Spinal cord (tissue), 9 donors: ENCODE measurements at regions not wholly inside any gene's neighbourhood (a gene's known extent, or its start where the extent isn't known, plus 50 kb on each side); places are given as distances from the start of the nearest gene placed in this dataset.
"Not testable (repeated sequence)": the region's sequence is repeated elsewhere in the genome, so short reads cannot be mapped to it uniquely, and the experiment has no call there.

Experiments
- DNase-seq, 6 donors: peaks; one replicate each; pipeline versions ENCODE4 v3.0.0 to v3.0.0-alpha.2; 2013 to 2015; ENCODE audit warnings: low spot score in 6 of 6, low read depth in 4 of 6
- H3K27ac ChIP-seq: one replicate; pipeline ENCODE4 v1.5.1; 2013; ENCODE audit warnings: low read depth, low read length, control low read depth
- H3K27me3 ChIP-seq: one replicate; pipeline ENCODE4 v1.6.1; 2013; ENCODE audit warnings: low read length; ENCODE audit not compliant: control insufficient read depth, insufficient read depth
- H3K36me3 ChIP-seq: one replicate; pipeline ENCODE4 v1.6.1; 2013; ENCODE audit warnings: low read length; ENCODE audit not compliant: control insufficient read depth, insufficient read depth
- H3K4me1 ChIP-seq: one replicate; pipeline ENCODE4 v1.6.1; 2013; ENCODE audit warnings: low read length; ENCODE audit not compliant: control insufficient read depth, insufficient read depth
- H3K4me3 ChIP-seq: one replicate; pipeline ENCODE4 v1.5.1; 2013; ENCODE audit warnings: low read depth, low read length, control low read depth
- H3K9me3 ChIP-seq: one replicate; pipeline ENCODE4 v1.6.1; 2013; ENCODE audit warnings: low read length; ENCODE audit not compliant: control insufficient read depth, insufficient read depth
- WGBS: methylation state at CpG from one replicate; pipeline ENCODE4 v1.1.5; 2013; ENCODE audit warnings: missing lambda C conversion rate; ENCODE audit not compliant: insufficient coverage; 5-methylcytosine and 5-hydroxymethylcytosine counted together
- donor health status: healthy.

DNA sequence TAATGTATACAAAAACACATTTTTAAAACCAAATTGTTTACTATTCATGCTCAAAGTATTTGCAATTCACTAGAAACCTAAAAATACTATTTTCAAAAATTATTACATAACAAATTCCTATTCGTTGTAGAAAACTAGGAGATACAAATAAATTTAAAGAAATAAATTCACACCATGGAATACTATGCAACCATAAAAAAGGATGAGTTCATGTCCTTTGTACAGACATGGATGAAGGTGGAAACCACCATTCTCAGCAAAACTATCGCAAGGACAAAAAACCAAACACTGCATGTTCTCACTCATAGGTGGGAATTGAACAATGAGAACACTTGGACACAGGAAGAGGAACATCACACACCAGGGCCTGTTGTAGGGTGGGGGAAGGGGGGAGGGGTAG is 201.2 kb upstream of the MCHR2 start:
- not testable (repeated sequence) for DNase-seq, H3K27me3 ChIP-seq, H3K9me3 ChIP-seq, H3K27ac ChIP-seq, H3K4me1 ChIP-seq, H3K36me3 ChIP-seq, H3K4me3 ChIP-seq
- WGBS = no CpG with 5 or more reads among the region's 2 CpGs

DNA sequence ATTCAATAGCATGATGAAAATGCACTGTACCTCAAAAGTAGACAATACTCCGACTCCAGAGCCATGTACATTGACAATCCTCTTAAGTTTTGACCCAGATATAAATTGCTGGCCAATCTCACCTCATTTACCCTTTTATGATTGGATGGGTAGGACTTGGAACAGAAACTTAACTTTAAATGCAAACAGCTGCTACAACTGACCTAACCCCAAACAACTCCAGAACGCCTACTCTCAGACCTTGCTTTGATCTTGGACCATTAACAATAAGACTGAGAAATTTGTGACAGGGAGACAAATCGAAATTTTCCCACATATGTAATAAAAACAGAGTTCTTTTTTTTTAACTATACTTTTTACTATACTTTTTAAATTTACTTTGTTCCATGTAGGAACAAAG is 200.5 kb upstream of the MCHR2 start:
- H3K4me1 ChIP-seq = no peaks in the 10 kb centered on the region
- DNase-seq = no peak
- H3K9me3 ChIP-seq = no peaks in the 10 kb centered on the region
- WGBS = no CpG with 5 or more reads among the region's 3 CpGs
- no peak overlapping the region for H3K27ac ChIP-seq
- H3K4me3 ChIP-seq = no peak overlapping the region
- no peaks in the 10 kb centered on the region for H3K27me3 ChIP-seq
- no peaks in the 10 kb centered on the region for H3K36me3 ChIP-seq

DNA sequence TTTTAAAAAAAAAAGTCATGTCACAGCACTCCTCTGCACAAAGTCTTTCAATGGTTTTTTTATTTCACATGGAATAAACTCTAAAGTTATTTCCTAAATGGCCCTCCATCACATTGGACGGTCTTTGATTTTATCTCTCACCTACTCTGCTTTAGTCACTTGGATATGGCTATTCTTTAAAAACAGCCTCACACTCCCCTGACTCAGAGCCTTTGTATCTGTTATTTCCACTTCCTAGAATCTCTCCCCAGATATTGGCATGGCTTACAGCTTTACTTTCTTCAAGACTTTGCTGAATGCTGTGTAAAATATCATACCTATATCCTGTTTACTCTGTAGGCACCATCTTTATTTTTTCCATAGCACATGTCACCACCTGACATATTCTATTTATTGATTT is 194.7 kb upstream of the MCHR2 start:
- Histone ChIP-seq H3K4me1 (no peaks in the 10 kb centered on the region), H3K27ac (no peak overlapping the region), H3K36me3 (no peaks in the 10 kb centered on the region), H3K27me3 (no peaks in the 10 kb centered on the region), H3K9me3 (no peaks in the 10 kb centered on the region), H3K4me3 (no peak overlapping the region)
- 91% methylated on average over 1 of the region's 1 CpG for WGBS
- DNase-seq = no peak

DNA sequence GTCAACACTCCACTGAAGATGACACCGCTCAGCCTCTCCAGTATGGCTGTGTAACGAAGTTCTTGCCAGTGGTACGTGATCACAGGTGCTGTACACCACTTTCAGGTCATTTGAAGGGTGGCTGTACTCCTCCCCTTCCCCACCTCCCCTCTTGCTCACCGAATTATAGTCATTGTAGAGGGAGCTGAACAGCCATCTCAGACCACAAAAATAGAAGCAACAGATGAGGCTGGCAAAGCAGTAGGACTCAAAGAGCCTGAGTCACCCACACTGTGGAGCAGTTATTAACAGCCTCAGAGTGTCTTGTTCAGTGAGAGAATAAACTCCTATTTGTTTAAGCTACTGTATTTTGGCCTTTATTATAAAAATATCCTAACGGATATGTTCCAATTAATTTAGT is 192.5 kb upstream of the MCHR2 start:
- Histone ChIP-seq H3K4me3 (no peak overlapping the region), H3K27ac (no peak overlapping the region), H3K27me3 (no peaks in the 10 kb centered on the region), H3K4me1 (no peaks in the 10 kb centered on the region), H3K36me3 (no peaks in the 10 kb centered on the region), H3K9me3 (no peaks in the 10 kb centered on the region)
- no peak for DNase-seq
- WGBS = 83% methylated on average over 2 of the region's 5 CpGs

DNA sequence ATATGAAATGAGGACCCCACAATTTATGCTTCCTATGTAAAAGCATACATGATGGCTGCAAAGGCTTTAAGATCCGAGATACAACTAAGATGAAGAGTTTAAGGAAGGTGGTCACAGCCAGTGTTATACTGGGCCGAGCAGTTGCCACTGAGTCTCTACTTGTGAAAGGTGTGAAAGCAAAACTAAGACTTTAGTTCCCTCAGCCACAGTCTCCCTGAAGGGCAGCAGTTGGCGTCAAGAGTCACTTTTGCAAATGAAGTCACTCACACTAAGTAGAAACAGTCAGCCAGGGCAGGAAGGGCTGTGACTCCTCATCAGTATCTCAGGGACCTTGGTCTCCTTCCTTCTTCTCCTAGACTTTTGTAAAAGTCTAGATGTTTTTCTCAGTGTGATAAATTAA is 191.6 kb upstream of the MCHR2 start:
- no peaks in the 10 kb centered on the region for H3K27me3 ChIP-seq
- no peak for DNase-seq
- WGBS = 88% methylated on average over 3 of the region's 3 CpGs
- H3K4me3 ChIP-seq = no peak overlapping the region
- no peak overlapping the region for H3K27ac ChIP-seq
- no peaks in the 10 kb centered on the region for H3K36me3 ChIP-seq
- H3K4me1 ChIP-seq = no peaks in the 10 kb centered on the region
- H3K9me3 ChIP-seq = no peaks in the 10 kb centered on the region

DNA sequence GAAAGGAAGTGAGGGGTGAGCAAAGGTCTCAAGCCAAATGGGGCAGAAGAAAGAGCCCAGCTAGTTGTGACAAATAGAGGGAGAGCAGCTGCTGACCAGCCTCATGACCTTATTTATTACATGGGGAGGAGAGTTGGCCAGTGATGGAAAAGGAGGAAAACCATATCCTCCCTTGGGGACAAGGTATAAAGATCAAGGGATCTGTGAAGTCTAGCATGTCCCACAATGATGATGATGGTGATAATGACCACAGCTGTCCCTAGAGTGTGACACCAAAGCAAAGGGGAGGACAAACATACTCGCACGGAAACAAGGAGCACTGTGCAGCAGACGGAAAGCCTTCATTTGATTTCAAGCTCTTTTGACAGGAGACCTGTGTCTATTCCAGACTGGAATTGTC is 190.4 kb upstream of the MCHR2 start:
- no peaks in the 10 kb centered on the region for H3K36me3 ChIP-seq
- WGBS = 70% methylated on average over 3 of the region's 3 CpGs
- no peak for DNase-seq
- H3K4me3 ChIP-seq = no peak overlapping the region
- no peaks in the 10 kb centered on the region for H3K27me3 ChIP-seq
- H3K27ac ChIP-seq = no peak overlapping the region
- no peaks in the 10 kb centered on the region for H3K9me3 ChIP-seq
- H3K4me1 ChIP-seq = no peaks in the 10 kb centered on the region

DNA sequence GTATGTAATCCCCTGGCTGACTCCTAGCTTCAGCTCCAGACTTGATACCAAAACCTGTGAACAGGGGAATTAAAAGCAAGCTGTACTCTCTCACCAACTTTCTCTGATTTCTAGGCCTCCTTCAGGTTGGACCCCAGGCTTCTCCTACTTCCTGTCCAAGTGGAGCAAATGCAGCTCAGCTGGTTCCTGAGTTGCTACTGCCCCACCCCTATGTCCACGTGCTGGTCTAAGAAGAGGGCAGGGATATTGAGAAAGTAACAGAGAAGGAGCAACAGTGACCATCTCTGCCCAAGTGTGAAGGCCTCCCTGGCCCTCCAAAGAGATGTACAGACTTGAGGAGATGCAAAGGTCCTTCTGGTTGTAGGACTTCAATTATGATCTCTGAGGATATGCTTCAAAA is 188.3 kb upstream of the MCHR2 start:
- Histone ChIP-seq H3K4me3 (no peak overlapping the region), H3K36me3 (no peaks in the 10 kb centered on the region), H3K4me1 (no peaks in the 10 kb centered on the region), H3K9me3 (no peaks in the 10 kb centered on the region), H3K27me3 (no peaks in the 10 kb centered on the region), H3K27ac (no peak overlapping the region)
- no CpG with 5 or more reads among the region's 1 CpG for WGBS
- DNase-seq = no peak

DNA sequence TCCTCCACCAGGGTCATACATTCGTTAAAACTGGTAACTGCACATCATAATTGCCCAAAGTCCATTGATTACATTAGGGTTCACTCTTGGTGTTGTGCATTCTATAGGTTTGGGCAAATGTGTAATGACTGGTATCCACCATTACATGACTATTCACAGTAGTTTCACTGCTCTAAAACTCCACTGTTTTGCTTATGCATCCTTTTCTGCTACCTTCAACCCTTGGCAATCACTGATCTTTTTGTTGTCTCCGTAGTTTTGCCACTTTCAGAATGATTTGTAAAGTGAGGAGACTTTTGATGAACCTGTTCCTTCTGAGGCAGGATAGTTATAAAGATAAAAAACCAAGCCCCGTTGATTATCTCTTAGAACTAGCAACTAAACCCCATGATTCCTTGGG is 187.3 kb upstream of the MCHR2 start:
- no peak overlapping the region for H3K27ac ChIP-seq
- DNase-seq = no peak
- no CpG with 5 or more reads among the region's 3 CpGs for WGBS
- H3K4me1 ChIP-seq = no peaks in the 10 kb centered on the region
- no peak overlapping the region for H3K4me3 ChIP-seq
- no peaks in the 10 kb centered on the region for H3K9me3 ChIP-seq
- H3K36me3 ChIP-seq = no peaks in the 10 kb centered on the region
- no peaks in the 10 kb centered on the region for H3K27me3 ChIP-seq

DNA sequence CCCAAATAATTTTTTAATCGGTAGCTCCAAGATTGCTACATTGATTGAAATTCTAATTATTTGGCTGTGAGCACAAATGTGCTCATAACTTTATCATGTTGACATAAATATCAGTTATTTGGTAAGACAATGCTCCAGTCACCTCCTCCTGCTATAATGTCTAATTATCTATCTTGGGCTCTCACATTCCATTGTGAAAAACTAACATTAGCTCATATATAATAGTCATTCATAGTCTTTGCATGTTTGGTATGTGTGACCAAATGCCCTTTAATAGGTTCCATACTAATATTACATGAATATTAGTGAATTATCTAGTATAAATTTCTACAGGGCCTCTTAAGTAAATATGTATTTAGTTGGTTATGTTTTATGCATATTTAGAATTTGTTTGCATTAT is 185.6 kb upstream of the MCHR2 start:
- WGBS = no CpG with 5 or more reads among the region's 1 CpG
- no peaks in the 10 kb centered on the region for H3K9me3 ChIP-seq
- H3K36me3 ChIP-seq = no peaks in the 10 kb centered on the region

DNA sequence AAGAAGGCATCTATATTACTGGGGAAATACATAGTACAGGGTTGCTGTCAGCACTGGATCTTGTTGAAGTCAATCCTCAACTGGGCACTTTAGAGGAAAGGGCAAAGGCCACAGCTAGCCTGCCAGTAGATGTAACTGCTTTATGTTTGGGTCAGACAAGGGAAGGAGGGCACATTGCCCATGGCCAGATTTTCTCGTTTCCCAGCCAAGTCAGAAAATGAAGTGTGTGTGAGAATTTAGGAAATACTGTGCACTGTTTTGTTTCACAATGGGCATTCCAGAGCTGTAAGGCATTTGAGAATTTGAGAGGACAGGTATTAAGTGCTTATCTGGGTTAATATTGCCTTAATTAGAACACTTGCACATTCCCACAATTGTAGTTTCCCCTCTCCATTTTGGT is 183.9 kb upstream of the MCHR2 start:
- H3K27ac ChIP-seq = no peak overlapping the region
- H3K27me3 ChIP-seq = no peaks in the 10 kb centered on the region
- DNase-seq = no peak
- no peaks in the 10 kb centered on the region for H3K36me3 ChIP-seq
- no peaks in the 10 kb centered on the region for H3K4me1 ChIP-seq
- H3K9me3 ChIP-seq = no peaks in the 10 kb centered on the region
- no peak overlapping the region for H3K4me3 ChIP-seq
- WGBS = 50% methylated on average over 1 of the region's 1 CpG

More for the DNA sequence above, 185.6 kb upstream of the MCHR2 start:
- no peak overlapping the region for H3K27ac ChIP-seq
- DNase-seq = no peak
- no peaks in the 10 kb centered on the region for H3K27me3 ChIP-seq
- no peak overlapping the region for H3K4me3 ChIP-seq
- H3K4me1 ChIP-seq = no peaks in the 10 kb centered on the region
